ENCODE measurements at regions not wholly inside any gene's neighbourhood (a gene's known extent, or its start where the extent isn't known, plus 50 kb on each side); places are given as distances from the start of the nearest gene placed in this dataset.
A peak's percentile ranks its signal among the peaks of the same experiment; 100 is the strongest.

DNA sequence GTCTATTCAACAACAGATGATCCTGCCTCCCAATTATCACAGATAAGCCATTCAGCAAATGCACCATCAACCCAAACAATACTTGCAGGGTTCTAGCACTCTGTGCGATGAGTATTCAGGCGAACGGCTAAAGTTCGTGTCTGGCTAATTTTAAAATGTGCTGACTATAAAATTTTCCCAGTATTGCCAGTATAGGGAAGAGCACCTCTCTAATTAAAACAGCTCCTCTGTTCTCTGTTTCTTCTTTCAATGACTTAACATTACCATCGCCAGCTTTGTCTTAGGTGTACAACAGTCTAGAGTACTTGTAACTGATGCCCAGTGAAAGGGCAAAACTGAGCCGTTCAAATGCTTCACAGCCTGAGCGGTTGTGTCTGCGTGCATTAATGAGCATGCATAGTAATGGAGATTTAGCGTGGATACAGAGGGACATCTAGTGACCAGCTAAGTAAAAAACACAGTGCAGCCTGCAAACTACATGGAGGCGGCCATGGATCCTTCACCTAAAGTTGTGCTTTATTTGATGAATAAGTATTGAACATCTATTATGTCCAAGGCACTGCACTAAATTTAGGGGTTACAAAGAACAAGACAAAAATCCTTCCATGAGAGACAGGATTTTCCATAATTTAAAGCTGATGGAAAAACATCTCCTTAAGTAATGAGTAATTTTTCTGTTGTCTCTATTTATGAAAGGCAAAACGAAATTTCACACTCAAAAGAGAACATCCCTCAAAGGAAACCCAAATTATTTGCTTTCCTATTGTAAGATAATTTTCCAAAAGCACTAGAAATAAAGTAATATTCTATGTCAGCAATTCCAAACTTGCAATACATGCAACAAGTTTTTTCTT, 120.0 kb downstream of the SETD4 start:
- TF ChIP-seq, protein P1, sequence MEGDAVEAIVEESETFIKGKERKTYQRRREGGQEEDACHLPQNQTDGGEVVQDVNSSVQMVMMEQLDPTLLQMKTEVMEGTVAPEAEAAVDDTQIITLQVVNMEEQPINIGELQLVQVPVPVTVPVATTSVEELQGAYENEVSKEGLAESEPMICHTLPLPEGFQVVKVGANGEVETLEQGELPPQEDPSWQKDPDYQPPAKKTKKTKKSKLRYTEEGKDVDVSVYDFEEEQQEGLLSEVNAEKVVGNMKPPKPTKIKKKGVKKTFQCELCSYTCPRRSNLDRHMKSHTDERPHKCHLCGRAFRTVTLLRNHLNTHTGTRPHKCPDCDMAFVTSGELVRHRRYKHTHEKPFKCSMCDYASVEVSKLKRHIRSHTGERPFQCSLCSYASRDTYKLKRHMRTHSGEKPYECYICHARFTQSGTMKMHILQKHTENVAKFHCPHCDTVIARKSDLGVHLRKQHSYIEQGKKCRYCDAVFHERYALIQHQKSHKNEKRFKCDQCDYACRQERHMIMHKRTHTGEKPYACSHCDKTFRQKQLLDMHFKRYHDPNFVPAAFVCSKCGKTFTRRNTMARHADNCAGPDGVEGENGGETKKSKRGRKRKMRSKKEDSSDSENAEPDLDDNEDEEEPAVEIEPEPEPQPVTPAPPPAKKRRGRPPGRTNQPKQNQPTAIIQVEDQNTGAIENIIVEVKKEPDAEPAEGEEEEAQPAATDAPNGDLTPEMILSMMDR (IDR thresholded peaks at IDR 0.05; ENCODE audit: control insufficient read depth, extremely low read depth, insufficient read depth) = peak; percentile 93
- DNase-seq (ENCODE audit: low read depth) = peak; percentile 48

DNA sequence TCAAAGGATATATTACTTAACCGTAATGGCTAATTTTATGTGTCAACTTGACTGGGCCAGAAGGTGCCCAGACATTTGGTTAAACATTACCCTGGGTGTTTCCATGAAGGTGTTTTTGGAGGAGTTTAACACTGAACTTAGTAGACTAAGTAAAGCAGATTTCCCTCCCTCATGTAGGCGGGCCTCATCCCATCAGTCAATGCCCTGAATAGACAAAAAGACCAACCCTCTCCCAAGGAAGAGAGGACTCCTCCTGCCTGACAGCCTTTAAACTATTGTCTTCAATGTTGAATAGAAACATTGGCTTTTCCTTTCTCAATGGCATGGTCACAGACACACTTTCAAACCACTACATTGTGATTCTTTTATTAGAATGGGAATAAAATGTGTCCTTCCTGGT, 121.9 kb downstream of the SETD4 start:
- H3K4me3 ChIP-seq (ENCODE audit: low read depth, low read length) = no peak overlapping the region
- DNase-seq (ENCODE audit: low read depth) = no peak
- TF ChIP-seq, protein P1 (IDR thresholded peaks at IDR 0.05; ENCODE audit: control insufficient read depth, extremely low read depth, insufficient read depth) = no peak

More for the DNA sequence above, 120.0 kb downstream of the SETD4 start:
- H3K4me3 ChIP-seq (ENCODE audit: low read depth, low read length) = no peak overlapping the region

DNA sequence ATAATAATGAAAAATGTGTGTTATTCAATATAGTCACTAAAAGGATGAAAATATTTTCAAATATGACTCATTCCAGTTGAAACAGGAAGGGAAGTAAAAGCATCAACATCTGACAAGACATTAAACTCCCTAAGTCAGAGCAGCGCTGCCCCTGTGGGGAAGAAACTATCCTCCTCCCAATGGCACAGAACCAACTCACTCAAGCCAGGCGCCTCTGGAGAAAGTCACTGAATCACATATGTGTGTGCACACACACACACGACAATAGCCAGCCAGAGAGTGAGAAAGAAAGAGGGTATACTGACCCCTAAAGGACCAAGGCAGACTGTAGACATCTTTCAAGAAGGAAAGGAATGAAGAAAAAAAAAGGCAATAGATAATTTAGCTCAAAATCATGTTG, 126.9 kb downstream of the SETD4 start:
- no peak for DNase-seq (ENCODE audit: low read depth)
- TF ChIP-seq, protein P1 (IDR thresholded peaks at IDR 0.05; ENCODE audit: control insufficient read depth, extremely low read depth, insufficient read depth) = no peak
- no peak overlapping the region for H3K4me3 ChIP-seq (ENCODE audit: low read depth, low read length)

DNA sequence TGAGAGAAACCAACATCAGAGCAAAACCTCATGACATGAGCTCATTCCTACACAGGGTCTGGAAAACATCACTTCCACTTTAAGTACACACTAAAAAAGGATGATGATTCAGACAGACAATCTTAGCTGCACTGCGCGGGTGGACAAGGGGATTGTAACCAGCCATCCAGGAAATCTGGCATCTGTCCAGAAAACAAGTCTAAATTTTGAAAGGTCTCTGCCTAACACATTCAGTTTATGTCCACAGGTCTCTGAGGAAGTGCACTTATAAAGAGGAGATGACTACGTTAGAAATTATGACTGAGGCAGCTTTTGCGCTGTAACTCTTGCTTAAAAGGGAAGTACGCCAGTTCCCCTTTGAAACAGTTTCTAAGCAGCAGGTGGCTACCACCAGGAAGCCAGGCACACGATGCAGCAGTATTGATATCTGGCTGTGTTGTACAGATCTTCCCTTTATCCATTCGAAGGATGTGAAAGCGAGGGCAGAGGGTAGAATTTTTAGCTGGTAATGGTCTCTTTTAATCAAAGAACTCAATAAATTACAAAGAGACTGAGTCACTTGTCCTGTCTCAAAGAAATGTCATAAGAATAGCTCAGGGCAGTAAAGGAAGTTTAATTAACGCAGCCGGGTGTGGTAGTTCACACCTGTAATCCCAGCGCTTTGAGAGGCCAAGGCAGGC, 128.0 kb downstream of the SETD4 start:
- DNase-seq (ENCODE audit: low read depth) = no peak
- TF ChIP-seq, protein P1 (IDR thresholded peaks at IDR 0.05; ENCODE audit: control insufficient read depth, extremely low read depth, insufficient read depth) = no peak
- H3K4me3 ChIP-seq (ENCODE audit: low read depth, low read length) = no peak overlapping the region

DNA sequence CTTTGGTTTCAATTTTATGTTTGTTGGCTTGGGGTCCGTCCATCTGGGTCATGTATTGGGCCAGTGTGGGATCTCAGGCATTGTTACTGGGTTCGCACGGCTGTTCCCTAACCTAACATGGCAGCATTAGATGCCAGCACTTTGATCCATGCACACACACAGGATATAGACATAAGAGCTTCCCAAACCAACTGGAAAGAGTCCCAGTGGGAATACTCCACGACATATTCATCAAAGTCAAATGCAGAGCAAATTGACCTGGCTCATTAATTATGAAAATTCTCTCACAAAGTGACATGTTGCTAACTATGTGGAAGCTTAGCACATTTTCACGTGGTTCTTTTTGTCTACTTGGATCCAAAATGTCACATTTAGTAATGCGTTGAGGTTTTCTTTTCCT, 130.4 kb downstream of the SETD4 start:
- TF ChIP-seq, protein P1 (IDR thresholded peaks at IDR 0.05; ENCODE audit: control insufficient read depth, extremely low read depth, insufficient read depth) = no peak
- no peak for DNase-seq (ENCODE audit: low read depth)

DNA sequence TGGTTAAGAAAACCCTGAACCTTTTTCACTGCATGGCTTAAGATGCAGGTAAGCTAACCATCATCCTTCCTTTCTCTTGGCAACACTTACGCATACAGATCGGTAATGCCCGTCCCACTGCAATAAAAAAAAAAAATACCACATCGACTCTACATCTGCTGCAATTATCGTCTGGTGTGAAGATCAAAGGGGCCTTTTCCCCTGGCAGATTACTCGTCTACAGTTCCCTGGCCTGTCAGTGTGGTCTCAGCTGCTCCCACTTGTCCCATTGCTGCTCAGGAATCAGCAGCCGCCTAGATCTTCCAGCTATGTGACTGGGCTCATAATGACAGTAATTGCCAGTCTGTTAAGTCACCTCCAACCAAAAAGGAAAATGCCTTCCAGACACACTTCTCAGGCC, 133.1 kb downstream of the SETD4 start:
- TF ChIP-seq, protein P1 (IDR thresholded peaks at IDR 0.05; ENCODE audit: control insufficient read depth, extremely low read depth, insufficient read depth) = no peak
- H3K4me3 ChIP-seq (ENCODE audit: low read depth, low read length) = no peak overlapping the region
- DNase-seq (ENCODE audit: low read depth) = no peak

More for the DNA sequence above, 130.4 kb downstream of the SETD4 start:
- H3K4me3 ChIP-seq (ENCODE audit: low read depth, low read length) = no peak overlapping the region
